T47D (cell line): ENCODE measurements at regions not wholly inside any gene's neighbourhood (a gene's known extent, or its start where the extent isn't known, plus 50 kb on each side); places are given as distances from the start of the nearest gene placed in this dataset.
A peak's percentile ranks its signal among the peaks of the same experiment; 100 is the strongest.
"Not testable (repeated sequence)": the region's sequence is repeated elsewhere in the genome, so short reads cannot be mapped to it uniquely, and the experiment has no call there.

Experiments
- DNase-seq, 2 experiments: peaks; one replicate each; pipeline versions ENCODE4 v3.0.0 to v3.0.0-alpha.2; 2011 to 2012; ENCODE audit warnings: low read depth in 1 of 2, low spot score in 1 of 2
- JUND ChIP-seq: IDR thresholded peaks from 2 replicates; pipeline ENCODE4 v1.6.1; 2012; ENCODE audit warnings: low read depth
- in situ Hi-C: cut with HindIII; loops from 2 replicates; pipeline ENCODE4 v1.10.0; 2016; ENCODE audit warnings: low sequenced_read_pairs, low pct_unique_long_range_greater_than_20kb

- in situ Hi-C loops, result no loop called here
- DNase-seq, result no peak
- no peak for TF ChIP-seq JUND
Measured at GRCh38 chrX:150063138-150063518, 124.8 kb upstream of the EOLA2 start.

DNA sequence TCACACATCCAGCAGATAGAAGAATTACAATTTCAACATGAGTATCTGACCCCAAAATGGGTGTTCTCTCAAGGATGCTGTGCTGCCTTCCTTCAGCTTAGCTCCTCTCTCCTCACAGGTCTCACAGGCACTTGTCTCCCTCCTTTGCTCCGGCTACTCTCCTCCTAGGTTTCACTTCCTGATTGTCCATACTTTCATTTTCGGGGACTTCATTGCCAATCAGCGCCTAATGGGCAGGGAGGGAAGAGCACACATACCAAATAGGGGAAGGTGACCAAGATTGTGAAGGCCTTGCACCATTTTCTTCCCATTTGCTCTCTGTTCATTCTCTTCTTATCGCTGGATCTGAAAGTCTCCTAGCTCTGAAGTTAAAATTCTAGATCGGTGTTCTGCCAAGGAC lies 125.4 kb upstream of the EOLA2 start:
- no peak for DNase-seq
- no peak for TF ChIP-seq JUND

DNA sequence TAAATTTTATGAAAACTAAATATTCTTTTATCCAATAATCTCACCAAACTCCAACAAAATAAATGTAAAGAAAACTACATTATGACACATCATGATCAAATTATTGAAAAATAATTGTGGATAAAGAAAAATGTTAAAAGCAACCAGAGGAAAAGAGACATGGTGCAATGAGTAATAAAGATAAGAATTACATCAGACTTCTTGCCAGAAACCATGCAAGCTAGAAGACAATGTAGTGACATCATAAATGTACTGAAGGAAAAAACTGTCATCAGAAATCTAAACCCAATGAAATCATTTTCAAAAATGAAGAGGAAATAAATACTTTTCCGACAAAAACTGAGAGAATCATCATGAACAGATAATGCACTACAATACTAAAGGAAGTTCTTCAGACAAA lies 135.9 kb upstream of the EOLA2 start:
- in situ Hi-C loops, result no loop called here
- TF ChIP-seq JUND, result no peak
- no peak for DNase-seq

More for the DNA sequence above, 125.4 kb upstream of the EOLA2 start:
- in situ Hi-C loops, result no loop called here

DNA sequence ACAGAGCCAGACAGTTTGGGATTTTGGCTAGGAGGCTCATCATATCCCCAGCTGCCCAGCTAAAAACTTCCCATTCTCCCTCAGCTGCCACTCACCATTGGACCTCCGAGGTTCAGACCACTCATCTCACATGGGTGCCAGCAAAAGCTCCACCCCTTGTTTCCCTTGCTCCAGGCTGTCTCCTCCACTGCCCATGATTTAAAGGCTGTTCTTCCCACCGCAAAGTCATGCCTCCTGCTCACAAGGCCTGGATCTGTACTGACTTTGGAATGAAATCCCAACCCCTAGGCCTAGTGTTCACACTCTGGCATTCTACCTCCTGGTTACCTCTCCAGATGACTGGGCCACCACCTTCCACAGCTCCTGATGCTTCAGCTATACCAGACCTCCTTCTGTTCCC lies 142.2 kb upstream of the EOLA2 start:
- DNase-seq, result no peak
- TF ChIP-seq JUND, result no peak
- in situ Hi-C loops, result no loop called here

DNA sequence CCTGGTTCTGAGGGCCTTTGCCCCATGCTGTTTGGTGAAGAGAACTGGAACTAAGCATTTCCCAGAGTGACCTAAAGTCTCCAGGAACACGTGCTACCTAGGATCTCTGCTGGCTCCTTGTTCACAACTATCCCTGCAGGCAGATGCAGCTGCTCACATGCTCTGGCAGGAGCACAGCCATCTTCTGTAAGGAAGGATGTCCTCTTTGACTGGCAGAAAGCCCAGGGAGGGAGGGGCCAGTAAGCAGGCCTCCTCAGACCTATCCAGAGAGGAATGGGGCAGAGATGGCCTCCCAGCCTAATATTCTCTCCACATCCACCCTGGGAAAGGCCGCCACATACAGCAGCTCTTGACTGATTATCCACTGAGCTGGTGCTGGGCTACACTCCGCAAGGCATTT lies 142.8 kb upstream of the EOLA2 start:
- in situ Hi-C loops, result no loop called here
- DNase-seq, result no peak
- no peak for TF ChIP-seq JUND

DNA sequence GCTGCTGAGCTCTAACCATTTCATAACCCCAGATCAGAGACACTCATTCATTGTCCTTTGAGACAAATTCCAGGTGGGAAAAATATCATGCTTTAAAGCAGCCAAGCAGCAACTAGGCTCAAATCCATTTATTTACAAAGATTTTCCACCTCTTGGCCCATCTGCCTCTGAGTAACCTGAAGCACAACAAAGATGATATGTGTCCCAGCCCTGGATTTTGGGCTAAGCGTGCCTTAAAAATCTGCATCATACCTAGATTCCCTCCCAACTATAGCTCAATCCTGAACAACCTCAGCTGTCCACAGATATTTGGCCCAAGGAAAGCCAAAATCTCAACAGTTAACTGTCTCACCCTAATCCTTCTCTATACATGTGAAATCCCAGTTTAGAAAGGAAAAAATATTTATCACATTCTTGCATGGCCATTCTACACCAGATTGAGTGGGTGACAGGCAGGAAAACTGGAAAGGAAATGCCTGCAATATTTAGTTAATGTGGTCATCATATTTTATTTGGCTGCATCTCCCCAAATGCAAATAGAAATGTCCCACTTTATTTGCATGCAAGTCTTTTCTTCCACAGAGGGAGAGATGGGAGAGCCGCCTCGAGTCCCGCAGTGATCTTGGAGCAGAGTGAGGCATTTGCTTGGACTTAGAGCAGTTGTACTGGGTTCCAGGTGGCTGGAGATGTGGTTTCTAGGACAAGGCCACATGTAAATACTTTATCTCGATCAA lies 146.4 kb upstream of the EOLA2 start:
- peak in 1 of 2 experiments; percentile 60 for DNase-seq
- in situ Hi-C loops, result no loop called here

DNA sequence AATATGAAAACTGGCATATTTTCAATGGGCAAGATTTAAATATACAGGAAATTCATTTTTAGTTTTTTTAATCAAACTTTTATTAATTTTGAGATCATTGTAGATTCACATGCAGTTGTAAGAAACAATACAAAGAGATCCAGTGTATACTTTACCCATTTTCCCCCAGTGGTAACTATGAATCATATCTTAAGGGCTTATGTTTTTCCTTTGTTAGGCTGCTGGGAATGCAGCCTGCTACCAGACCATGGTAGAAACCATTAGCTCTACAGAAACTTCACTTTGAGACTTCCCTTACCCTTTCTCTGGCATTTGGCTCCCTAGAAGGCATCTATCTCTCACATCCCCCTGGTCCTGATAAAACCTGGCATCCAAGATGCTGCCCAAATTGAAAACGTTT lies 147.6 kb upstream of the EOLA2 start:
- no peak for TF ChIP-seq JUND
- in situ Hi-C loops, result no loop called here
- DNase-seq, result no peak

More for the DNA sequence above, 146.4 kb upstream of the EOLA2 start:
- TF ChIP-seq JUND, result peak; percentile 43; the same call in 1 of the 2 replicates

DNA sequence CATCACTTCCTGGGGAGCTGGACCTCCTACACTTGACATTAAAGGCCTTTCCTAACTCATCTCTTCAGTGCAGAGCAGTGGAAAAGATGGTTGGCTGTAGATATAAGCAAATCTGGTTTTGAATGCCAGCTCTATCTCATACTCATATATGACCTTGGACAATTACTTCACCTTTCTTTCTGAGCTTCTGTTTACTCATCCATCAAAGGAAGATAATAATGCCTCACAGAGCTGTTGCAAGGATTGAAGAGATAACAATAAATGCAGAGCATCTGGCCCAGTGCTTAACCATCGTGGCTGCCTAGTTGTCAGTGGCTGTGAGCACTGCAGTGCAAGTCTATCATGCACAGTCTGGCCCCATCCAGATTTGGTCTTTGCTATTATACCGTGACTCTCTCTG lies 148.1 kb upstream of the EOLA2 start:
- in situ Hi-C loops, result no loop called here
- TF ChIP-seq JUND, result no peak
- no peak for DNase-seq

- no peak for TF ChIP-seq JUND
- in situ Hi-C loops, result no loop called here
- no peak for DNase-seq
Measured at GRCh38 chrX:150087612-150088011, 149.3 kb upstream of the EOLA2 start.

DNA sequence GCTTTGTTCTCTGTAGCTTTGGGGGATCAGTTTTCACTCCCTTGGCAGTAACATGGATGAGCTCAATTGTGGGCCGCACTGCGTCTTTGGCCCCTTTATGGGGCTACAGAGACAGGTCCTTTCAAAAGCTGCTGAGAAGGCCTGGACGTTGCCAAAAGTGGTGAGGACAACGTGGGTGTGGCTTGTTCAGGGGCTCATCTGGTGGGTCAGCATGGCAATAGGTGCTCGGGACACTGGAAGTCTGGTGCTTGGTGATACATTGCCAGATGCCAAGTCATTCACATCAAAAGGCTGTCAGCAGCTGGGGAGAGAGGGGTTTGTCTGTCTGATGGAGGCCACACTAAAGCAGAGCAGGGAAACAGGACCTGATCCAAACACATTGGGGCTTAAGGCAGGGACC lies 149.8 kb upstream of the EOLA2 start:
- no peak for TF ChIP-seq JUND
- DNase-seq, result no peak
- in situ Hi-C loops, result no loop called here

DNA sequence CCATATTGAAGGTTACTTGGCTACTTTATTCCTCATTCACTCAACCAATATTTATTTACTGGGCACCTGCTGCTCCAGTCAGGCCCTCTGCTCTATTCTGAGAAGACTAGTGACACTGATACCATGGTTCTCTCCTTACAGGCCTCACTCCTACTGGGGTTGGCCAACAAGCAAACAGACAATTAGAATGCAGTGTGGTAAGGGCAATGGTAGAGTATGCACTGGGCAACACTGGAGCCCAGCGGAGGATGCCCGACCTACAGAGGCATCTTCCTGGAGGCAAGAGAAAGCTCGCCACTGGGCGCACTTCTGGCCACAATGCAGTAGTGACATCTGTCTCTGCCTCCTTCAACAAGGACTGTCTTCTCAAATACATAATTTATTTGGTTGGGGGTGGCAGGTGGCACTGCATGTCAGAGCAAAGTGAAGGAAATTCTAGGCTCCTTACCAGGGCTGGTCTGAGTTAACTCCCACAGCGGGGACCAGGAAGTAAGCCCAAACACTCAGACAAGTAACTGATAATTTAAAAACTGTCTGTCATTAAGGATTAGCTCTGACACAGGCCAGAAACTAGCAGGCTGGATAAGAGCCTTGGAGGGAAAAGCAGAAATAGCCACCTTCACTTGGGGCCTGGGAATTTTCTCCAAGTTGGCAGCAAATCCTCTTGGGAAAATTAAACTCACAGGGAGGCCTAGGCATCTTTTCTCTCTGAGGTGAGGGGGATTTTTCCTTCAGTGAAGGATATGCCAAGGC lies 150.7 kb upstream of the EOLA2 start:
- TF ChIP-seq JUND, result no peak
- DNase-seq, result no peak
- in situ Hi-C loops, result no loop called here

DNA sequence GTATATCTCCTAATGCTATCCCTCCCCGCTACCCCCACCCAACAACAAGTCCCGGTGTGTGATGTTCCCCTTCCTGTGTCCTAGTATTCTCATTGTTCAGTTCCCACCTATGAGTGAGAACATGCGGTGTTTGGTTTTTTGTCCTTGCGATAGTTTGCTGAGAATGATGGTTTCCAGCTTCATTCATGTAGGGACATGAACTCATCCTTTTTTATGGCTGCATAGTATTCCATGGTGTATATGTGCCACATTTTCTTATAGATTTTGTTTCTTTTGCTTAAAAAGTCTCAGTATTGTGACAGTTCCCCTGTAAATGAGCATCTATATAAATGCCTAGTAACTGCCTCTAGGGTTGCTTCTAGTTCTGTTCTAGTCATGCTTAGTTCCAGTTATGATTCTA lies 153.0 kb upstream of the EOLA2 start:
- DNase-seq, in situ Hi-C loops: not testable (repeated sequence)

- no peak for DNase-seq
- in situ Hi-C loops, result no loop called here
- TF ChIP-seq JUND, result no peak
Measured at GRCh38 chrX:150092549-150092948, 154.3 kb upstream of the EOLA2 start.
